ENCODE measurements at regions not wholly inside any gene's neighbourhood (a gene's known extent, or its start where the extent isn't known, plus 50 kb on each side); places are given as distances from the start of the nearest gene placed in this dataset.

DNA sequence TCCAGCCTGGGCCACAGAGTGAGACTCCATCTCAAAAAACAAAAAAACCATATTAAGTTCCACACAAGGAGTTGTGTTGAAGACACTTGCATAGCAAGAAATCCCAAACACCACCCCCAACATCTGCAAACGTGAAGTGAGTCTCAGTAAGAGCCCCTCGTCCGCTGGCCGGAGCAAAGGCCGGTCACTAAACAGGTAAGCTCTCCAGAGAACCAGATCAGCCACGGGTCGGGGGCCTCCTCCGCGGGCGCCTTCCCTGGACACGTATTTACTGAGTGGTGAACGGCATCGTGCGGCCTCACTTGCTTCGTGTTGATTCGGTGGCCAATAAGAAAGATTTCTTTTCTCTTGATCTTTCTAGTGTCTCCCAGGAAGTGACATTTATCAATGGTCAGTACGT, 93.6 kb downstream of the MRPL36 start:
- DNase-seq (ENCODE audit: low read depth in 2 of 2): no peak

DNA sequence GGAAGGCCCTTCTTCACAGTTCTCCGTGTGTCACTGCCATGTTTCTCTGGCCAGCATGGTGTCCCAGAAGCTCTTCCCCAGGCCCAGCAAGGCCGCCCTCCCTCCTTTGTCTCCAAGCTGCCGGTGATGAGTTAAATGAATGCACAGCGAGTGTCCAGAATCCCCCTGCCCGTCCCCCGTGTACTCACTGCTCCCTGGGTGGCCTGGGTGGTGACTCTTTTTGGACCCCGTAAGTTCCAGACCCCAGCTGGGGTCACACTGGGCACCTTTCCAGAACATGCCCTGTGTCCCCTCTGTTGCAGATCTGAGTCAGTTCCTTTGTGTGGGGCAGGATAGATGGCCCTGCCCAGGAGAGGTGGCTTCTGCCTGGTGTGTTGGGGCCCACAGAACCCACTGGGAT, 95.0 kb downstream of the MRPL36 start:
- DNase-seq (ENCODE audit: low read depth in 2 of 2): no peak

DNA sequence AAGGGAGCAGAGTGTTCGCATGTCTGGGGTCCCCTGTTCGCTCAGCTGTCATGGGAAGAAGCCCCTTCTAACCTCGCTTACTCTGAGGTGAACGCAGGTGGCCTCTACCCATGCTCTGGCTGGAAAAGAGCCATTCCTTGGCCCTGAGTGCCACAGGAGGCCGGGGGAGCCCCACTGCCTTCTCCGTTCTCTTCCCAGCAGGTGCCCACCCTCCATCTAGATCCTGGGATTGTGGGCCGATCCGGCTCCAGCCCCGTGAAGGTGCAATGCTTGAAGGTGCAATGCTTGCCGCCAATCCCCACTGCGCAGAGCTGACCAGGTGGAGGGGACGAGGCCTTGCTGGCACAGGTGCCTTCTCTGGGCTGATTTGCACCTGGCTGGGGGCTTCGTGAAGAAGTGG, 95.4 kb downstream of the MRPL36 start:
- no peak for DNase-seq (ENCODE audit: low read depth in 2 of 2)

DNA sequence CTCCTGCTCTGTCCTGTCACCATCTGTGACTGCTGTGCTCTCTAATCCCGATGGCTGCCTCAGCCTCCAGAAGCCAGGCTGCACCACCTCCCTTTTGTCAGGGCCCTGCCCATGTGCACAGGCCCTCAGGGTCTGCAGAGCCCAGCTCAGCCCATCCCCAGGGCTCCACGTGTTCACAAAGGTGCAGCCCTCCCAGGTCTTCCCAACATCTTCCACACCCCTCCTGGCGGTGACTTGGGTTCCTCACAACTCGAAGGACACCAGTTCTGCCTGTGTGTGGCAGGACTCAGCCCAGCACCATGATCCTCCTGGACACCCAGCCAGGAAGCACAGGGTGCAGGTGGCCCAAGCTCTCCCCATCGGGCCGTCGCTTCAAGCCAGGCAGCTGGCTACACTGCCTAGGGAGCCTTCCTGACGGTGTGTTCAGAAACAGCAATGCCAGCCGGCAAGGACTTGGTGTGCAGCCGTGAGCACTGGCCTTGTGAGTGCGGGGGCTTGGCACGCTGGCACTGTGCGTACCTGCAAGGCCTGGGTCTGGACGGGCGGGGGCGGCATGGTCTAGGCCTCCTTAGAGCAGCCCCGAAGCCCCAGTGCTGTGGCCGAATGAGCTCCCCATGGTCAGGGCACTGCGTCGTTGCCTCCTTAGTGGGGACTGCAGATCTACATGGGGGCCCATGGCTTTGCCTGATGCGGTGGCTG, 96.1 kb downstream of the MRPL36 start:
- no peak for DNase-seq (ENCODE audit: low read depth in 2 of 2)

DNA sequence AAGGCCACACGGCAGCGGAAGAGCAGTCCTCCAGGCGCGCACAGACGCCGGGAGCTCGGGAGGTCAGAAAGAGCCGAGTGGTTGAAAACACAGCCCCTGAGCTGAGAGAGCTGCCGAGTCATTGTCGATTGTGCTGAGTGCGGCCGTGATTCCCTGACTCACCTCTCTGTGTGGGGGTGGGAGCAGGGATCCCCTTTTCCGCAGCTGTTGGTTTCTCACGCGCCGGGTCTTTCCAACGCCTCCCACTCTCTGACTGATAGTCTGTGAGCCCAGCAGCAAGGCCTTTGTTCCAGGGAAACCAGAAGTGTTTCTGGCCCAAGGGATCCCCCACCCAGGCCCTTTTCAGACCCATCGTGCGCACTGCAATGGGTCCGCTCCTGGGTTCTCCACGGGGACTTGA, 97.3 kb downstream of the MRPL36 start:
- DNase-seq (ENCODE audit: low read depth in 2 of 2): no peak

DNA sequence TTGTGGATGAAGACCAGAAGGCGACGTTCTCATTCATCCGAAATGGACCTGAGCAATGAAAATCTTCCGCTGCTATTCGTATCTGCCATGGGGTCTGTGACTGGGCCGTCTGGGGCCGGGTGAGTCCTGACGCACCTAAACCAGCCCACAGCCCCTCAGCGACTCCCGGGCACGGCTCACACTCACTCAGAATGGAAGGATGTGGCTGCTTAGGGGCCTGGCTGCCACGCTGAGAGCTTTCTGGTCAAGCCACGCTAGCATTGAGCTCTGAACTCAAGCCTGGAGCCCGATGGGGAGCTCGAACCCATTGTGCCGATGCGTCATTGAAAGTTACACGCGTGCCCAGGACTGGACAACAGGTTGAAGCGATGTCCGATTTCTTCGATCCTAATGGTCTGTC, 97.8 kb downstream of the MRPL36 start:
- DNase-seq (ENCODE audit: low read depth in 2 of 2): no peak

DNA sequence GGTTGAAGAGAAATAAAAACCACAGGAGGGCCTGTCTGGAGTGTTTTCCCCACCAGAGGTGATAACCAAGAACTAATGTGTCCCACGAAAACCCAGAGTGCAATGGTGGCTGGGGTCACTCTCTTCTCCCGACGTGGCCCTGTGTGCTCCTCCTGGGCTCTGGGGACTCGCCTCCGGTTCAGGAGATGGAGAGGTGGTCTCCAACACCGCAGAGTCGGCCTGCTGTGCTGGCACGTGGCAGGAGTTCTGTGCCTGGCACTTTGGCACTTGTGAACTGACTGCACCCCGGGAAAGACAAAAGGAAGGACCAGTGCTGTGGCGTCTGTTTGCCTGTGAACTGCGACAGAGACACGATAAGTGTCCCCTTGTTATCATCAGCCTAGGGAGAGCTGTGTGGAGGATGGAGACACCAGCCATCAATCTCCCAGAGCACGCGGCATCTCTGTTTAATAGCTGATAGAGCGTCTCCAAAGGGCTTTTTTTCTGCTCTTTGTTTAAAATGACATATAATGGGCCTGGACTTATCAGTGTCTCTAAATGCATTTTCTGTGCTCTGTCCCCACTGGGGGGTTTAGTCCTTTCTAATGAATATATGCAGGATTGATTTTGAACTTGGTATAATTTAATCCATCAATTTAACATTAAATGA, 98.3 kb downstream of the MRPL36 start:
- no peak for DNase-seq (ENCODE audit: low read depth in 2 of 2)

DNA sequence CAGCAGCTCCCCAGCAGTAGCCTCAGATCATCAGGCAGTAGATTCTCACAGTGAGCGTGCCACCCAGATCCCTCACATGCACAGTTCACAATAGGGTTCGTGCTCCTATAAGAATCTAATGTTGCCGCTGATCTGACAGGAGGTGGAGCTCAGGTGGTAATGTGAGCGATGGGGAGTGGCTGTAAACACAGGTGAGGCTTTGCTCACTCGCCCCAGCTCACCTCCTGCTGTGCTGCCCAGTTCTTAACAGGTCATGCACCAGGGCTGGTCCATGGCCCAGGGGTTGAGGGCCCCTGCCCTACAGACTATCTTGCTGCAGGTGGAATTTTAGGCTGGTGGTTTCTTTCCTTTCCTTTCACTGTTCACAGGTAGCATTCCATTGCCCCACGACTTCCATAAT, 100.2 kb downstream of the MRPL36 start:
- DNase-seq (ENCODE audit: low read depth in 2 of 2): no peak

DNA sequence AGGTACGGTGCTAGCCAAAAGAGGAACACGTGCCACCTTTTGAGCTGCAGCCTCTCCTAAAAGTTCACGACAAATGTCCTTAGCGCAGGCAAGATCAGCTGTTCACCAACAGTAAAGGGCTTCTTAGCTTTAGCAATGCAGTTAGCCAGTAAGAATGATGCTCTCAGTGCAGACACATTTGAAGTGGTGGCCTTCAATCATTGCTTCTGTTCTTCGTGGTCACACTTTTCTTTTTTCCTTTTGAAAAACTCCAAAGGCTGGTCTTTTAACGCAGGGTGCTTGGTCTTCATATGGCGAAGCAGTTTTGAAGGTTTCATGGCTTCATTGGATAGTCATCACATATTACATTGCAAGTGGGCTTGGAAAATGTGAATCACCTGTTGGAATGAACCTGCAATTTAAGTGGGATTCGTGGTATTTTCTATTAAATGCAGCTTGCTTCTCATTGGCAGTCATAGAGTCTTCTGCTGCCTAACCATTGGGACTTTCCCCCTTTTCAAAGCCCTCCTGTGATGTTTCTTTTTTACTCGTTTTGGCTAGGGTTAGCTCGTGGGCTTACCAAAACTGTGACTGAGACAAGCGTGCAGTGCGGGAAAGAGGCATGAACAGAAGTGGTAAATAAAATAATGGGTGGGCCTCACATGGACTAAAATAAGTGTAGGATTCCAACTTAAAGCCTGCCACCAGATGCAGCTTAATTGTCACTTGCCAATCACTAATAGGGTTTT, 100.9 kb downstream of the MRPL36 start:
- DNase-seq (ENCODE audit: low read depth in 2 of 2): no peak

DNA sequence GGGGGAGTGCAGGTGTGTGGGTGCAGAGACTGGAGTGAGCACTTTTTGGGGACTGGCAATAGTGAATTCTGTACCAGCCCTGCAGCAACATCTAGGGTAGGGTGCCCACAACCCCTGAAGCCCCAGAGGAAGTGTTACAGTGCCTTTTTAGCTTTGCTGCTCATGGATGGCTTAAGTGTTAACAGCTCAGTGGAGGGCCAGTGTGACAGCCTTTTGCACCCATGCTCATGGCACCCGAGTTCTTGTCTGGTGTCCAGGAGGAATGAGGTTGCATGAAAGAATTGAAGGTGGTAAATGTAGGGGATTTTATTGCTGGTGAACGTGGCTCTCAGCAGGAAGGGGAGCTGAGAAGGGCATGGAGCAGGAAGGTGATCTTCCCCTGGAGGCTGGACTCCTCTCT, 107.3 kb downstream of the MRPL36 start:
- no peak for DNase-seq (ENCODE audit: low read depth in 2 of 2)

DNA sequence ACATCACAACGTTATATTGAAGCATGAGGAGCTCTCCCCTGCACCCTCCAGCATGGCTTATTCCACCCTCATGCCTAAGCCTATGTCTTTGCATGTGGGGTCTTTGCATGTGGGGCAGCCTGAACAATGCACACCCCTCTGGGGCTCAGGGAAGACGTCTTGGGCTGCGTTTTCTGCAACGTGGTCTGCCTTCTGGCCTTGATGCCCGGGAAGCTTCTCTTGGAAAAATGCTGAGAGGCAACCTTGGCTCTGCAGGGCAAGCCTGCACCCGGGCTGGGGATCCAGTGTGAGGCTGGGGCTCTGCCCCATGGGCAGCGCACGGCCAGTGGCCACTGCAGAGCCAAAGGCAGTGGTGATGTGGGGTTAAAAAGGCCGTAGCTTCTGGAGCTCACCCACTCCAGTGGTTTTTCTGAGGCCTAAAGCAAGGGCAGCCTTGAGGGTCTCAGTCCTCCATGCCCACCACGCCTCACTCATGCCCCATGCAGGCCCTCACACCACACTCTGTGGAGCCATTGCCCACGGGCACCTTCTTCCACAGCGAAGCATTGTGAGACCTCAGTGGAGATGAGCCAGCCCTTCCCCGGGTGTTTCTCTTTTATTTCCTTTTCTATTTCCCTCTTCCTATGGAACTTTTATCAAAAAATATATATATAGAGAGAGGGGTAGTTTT, 112.2 kb downstream of the MRPL36 start:
- DNase-seq (ENCODE audit: low read depth in 2 of 2): no peak

DNA sequence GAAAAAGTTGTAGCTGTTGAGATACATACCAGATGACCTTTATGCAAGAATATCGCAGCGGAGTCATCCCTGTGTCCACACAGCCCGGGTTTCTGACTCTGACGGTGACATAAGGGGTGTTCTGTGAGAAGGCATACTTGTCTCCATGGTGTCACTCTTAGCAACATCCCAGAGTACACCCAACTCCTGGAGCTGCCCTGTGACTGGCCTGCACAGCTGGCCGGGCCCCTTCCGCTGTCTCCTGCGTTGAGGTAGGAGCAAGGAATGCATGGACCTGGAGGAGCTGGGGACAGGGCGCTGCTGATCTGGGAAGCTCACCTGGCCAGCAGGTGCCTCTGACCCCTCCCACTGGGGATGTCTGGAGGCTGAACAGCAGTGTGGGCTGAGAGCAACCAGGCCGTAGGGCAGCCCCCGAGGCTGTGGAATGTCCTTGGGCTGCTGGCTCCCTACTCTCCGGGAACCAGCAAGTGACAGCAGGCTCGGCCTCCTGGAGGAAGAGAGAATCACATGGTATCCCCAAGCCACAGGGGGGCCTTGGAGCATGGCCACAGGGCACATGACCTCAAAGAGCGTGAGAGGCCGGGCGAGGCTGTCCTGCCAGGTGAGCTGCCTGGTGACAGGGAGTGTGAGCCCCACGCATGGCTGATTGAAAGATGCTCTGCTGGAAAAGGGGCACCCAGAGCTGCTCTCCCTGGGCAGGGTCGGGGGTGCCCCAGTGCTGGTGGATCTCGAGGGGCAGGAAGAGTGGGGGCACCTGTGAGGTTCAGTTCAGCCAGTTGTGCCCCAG, 113.4 kb downstream of the MRPL36 start:
- no peak for DNase-seq (ENCODE audit: low read depth in 2 of 2)

DNA sequence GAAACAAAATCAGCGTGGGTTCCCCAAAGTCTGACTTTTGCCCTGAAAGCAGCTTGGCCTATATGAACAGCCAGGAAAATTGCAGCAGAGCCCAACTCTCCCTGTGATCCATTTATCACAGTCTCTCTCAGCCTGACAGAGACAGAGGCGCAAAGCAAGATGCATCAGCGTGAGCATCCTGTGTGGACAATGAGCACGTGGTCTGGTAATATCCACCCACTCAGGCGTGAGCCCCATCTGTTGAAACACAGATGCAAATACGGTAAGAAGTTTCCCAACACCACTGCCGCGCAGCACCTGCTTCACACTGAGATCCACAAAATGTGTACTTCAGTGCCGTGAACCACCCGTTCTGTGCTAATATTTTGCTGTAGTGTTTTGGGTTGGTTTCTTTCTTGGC, 114.6 kb downstream of the MRPL36 start:
- DNase-seq (ENCODE audit: low read depth in 2 of 2): no peak

DNA sequence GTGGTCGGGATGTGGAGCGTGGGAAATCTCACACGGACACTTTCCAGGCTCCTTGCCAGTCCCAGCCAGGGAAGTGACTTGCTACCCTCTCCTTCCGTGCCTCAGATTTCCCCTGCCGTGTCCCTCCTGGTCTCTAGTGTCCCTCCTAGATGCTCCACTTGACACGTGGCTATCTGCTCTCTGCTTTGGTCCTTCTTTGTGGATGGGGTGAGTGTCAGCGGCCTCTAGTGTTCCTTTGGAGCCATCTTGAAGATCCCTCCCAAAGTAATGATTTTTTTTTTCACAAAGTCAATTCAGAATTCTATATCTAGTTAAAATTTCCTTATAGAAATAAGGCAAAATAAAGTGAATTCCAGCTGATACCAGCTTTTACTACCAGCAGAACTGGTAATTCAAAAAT, 117.7 kb downstream of the MRPL36 start:
- no peak for DNase-seq (ENCODE audit: low read depth in 2 of 2)

DNA sequence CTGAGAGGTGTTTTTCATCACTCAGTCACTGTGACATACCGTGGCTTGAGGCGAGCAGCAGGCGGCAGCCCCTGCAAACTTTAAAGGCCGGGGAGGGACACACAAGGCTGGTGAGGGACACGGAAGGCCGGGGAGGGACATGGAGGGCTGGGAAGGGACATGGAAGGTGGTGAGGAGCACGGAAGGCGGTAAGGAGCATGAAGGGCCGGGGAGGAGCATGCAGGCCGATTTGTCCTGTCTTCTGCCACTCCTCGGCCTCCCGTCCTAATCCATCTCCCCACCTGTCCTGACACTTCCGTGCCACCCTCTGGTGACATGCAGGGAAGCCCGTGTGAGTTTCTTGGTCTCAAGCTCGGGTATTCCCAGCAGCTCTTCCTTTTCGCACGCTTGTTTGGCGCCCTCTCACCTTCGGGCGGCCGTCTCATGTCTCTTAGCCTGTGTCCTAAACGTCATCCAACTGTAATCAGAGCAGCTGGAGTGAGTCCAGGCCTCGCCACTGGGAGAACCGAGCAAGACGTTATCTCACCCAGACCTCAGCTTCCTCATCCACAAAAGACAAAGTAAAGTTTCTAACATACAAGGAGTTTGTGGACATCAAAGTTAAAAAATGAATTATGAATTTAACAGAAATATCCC, 126.5 kb downstream of the MRPL36 start:
- DNase-seq (ENCODE audit: low read depth in 2 of 2): no peak

DNA sequence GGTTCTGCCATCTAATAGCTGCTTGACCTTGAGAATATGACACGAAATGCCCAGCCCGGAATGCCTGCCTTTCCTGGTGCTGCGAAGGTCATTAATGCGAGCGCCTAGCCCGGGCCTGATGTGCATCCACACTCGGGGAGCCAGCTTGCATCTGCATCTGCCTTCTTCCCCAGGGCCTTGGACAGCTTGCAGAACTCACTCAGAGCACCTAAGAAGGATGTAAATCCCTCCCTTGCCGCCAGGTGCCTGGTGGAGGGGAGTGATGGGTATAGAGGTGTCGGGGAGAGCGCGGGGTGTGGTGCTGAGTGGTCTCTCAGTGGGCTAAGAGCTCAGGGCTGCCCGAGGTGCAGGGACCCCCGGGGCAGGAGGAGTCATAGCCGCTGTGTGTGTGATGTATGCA, 127.2 kb downstream of the MRPL36 start:
- no peak for DNase-seq (ENCODE audit: low read depth in 2 of 2)

DNA sequence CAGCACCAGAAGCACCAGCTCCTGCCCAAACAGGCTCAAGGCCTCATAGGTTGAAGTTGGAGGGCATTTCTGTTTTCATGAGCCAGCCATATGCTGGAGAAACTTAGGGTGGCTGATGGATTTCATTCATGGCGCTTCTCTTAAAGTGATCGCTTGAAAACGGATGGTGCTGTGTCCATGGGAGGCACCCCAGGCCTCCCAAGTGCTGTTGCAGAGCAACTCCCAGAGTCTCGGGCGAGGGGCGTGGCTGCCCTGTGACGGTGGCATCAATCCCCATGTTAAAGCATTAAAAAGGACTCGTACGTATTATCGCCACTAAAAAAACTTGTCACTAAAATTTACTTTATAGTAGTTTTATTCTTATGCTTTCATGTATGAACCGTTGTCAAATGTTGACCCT, 128.3 kb downstream of the MRPL36 start:
- DNase-seq (ENCODE audit: low read depth in 2 of 2): no peak

DNA sequence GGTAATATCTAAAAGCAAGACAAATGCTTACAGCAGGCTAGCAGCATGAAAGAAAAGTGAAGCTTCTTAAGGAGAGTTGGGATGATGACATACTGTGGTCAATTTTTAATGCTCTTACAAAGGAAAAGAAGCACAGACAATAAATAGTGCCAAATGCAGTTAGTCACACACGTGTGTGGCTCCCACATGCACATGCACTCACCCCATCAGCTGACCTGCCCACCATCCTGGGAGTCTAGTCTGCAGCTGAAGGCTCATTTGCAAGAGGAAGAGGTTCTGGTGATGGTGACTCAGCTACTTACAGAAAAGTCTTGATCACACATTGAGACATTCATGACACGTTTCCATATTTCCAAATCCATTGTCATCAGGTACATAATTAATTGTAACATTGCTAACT, 129.3 kb downstream of the MRPL36 start:
- DNase-seq (ENCODE audit: low read depth in 2 of 2): peak; percentile 5

DNA sequence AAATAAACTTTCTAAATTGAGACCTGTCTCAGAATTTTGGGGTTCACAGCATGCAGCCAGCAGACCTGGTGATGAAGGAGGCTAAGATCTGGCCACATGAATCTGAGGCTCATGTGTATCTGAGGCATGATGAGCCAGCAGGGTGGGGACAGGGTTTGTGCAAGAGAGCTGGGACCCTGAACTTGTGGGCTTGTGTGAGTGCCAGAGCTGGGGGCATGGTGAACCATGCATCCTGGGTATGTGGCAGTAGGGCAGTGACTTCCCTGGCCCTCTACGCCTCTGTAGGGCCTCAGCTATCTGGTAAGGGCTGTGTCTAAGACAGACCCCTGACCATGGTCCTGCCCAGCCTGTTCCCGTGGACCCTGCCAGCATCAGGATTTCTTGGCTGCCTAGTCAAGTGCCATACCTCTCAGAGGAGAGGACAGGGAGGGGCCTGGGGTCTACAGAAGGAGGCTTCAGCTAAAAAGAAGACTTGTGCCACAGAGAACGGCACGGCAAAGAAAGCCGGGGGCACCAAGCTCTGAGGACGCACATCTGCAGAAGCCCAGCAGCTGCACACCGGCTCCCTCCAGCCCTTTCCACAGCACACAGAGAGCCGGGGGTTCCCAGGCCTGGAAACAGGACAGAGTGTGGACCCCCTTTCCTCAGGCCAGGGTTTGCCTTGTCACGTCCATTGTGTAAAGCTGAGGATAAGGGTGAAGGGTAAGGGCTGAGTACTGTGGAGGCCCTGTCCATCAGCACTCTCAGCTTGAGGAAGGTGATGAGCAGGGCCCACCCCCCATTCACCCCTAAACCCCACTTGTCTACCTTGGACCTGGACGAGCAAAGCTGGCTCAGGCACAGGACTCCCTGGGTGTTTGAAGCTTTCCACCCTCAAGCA, 130.1 kb downstream of the MRPL36 start:
- no peak for DNase-seq (ENCODE audit: low read depth in 2 of 2)

DNA sequence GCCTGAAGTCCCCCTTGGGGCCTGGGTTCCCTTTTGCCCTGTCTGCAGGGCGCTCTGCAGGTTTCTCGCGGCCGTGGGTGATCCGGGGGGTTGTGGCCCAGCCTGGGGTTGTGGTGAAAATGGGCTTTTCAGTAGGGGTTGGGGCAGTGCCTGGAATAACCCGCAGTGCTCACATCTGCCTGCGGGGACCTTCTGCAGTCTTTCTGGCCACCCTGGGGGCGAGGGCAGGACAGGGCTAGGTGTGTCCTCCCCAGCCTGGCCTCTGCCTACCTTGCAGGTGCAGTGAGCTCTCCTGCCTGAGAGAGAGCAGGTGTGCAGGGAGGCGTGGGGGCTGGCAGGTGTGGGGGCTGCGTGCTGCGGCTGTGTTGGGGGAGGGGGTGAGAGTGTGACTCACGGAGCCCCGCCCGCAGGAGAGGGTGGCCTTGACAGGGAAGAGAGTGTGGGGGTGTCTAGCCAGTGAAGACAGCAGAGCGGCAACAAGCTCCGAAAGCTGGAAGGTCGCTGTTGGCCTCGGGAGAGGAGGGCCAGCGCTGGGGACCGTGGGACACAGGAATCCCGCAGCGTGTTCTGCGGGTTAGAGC, 131.4 kb downstream of the MRPL36 start:
- DNase-seq (ENCODE audit: low read depth in 2 of 2): no peak
